ENCODE measurements at regions not wholly inside any gene's neighbourhood (a gene's known extent, or its start where the extent isn't known, plus 50 kb on each side); places are given as distances from the start of the nearest gene placed in this dataset.

DNA sequence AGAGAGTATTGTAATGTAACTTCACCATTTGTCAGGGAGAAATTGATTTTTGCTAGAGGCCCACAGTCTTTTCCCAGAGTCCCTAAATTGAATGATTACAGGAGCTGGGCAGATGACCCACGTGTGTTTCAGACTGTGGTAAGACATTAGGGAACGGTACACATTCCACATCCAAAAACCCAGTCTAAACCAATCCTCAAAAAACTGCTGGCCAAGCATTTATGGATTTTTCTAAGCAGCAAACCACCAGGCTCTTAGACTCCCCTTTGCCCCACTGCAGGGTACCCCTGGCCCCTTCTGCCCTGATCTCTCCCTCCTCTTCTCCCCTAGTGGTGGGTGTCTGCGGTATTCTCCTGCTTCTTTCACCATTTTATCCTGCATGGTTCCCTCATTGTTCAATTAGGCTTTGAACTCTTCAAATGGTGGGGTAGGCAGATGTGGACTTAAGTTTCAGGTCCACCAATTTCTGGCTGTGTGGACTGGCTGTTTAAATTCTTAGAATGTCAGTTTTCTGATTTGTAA, 135.5 kb upstream of the SORCS3 start:
- Histone ChIP-seq H3K27ac (no peak overlapping the region), H3K27me3 (replicated peaks) (no peaks in the 10 kb centered on the region), H3K4me3 (ENCODE audit: low read depth, low read length) (no peak overlapping the region), H3K36me3 (replicated peaks) (no peaks in the 10 kb centered on the region)
- no peak for DNase-seq
- in situ Hi-C loops (cut with HindIII; ENCODE audit: low pct_ligation_motif_present, low sequenced_read_pairs): no loop called here
- TF ChIP-seq, protein P1, sequence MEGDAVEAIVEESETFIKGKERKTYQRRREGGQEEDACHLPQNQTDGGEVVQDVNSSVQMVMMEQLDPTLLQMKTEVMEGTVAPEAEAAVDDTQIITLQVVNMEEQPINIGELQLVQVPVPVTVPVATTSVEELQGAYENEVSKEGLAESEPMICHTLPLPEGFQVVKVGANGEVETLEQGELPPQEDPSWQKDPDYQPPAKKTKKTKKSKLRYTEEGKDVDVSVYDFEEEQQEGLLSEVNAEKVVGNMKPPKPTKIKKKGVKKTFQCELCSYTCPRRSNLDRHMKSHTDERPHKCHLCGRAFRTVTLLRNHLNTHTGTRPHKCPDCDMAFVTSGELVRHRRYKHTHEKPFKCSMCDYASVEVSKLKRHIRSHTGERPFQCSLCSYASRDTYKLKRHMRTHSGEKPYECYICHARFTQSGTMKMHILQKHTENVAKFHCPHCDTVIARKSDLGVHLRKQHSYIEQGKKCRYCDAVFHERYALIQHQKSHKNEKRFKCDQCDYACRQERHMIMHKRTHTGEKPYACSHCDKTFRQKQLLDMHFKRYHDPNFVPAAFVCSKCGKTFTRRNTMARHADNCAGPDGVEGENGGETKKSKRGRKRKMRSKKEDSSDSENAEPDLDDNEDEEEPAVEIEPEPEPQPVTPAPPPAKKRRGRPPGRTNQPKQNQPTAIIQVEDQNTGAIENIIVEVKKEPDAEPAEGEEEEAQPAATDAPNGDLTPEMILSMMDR (IDR thresholded peaks at IDR 0.05; ENCODE audit: low read depth, low read length, missing control alignments): no peak

DNA sequence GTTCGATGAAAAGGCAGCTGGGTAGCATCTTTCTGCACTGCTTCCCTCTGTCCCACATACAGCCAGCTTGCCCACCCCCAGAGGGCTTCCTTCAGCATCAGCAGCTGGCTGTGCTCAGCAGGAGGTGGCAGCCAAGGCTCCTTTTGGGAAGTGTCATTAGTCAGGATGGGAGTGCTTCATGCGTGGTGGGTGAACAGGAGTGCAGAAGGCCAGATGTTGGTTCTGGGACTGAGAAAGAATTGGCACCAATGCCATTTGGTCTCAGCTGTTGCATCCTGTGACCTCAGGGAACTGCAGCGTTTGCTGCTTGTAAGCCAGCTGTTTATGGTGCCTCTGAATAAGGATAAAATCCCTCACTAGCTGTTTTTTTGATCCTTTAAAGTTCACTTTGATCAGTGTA, 131.1 kb upstream of the SORCS3 start:
- H3K27me3 ChIP-seq (replicated peaks): no peaks in the 10 kb centered on the region
- in situ Hi-C loops (cut with HindIII; ENCODE audit: low pct_ligation_motif_present, low sequenced_read_pairs): no loop called here
- H3K36me3 ChIP-seq (replicated peaks): no peaks in the 10 kb centered on the region
- H3K4me3 ChIP-seq (ENCODE audit: low read depth, low read length): no peak overlapping the region
- no peak overlapping the region for H3K27ac ChIP-seq
- TF ChIP-seq, protein P1 (IDR thresholded peaks at IDR 0.05; ENCODE audit: low read depth, low read length, missing control alignments): no peak
- DNase-seq: no peak

DNA sequence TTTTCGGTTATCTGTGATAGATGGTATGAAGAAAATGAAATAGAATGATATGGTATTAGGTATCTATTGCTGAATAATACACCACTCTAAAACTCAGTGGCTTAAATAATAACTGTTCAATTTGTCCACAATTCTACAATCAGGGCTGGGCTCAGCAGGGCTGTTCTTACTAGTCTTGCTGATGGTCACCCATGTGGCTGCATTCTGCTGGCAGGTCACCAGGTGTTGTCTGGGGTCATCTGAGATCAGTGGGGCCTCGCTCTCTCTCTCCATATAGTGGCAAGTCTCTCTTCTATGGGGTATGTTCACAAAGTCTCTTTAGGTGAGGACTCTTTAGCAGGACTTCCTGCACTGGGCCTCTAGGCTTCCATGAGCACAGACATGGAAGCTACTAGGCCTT, 130.4 kb upstream of the SORCS3 start:
- no peak overlapping the region for H3K4me3 ChIP-seq (ENCODE audit: low read depth, low read length)
- TF ChIP-seq, protein P1 (IDR thresholded peaks at IDR 0.05; ENCODE audit: low read depth, low read length, missing control alignments): no peak
- DNase-seq: no peak
- in situ Hi-C loops (cut with HindIII; ENCODE audit: low pct_ligation_motif_present, low sequenced_read_pairs): no loop called here
- H3K36me3 ChIP-seq (replicated peaks): no peaks in the 10 kb centered on the region
- no peaks in the 10 kb centered on the region for H3K27me3 ChIP-seq (replicated peaks)
- no peak overlapping the region for H3K27ac ChIP-seq

DNA sequence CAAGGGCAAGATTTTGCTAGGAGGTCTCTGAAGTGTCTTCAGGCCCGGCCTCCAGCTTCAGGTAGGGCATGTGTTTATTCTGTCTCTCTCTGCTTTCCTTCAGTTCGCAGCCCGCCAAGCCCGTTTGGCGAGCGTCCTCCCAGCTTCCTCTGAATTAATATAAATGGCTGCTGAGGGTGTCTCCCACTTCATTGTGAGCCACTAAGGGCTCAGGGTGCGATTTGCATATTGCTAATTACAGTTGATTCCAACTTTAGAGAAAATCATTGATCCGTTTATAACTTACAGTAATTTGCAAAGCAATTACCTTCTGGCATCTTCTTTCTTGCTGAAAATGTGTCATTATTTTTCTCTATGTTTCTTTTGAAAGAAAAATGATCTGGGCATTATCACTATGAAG, 128.3 kb upstream of the SORCS3 start:
- no peak overlapping the region for H3K4me3 ChIP-seq (ENCODE audit: low read depth, low read length)
- H3K27ac ChIP-seq: no peak overlapping the region
- in situ Hi-C loops (cut with HindIII; ENCODE audit: low pct_ligation_motif_present, low sequenced_read_pairs): no loop called here
- TF ChIP-seq, protein P1 (IDR thresholded peaks at IDR 0.05; ENCODE audit: low read depth, low read length, missing control alignments): no peak
- H3K36me3 ChIP-seq (replicated peaks): no peaks in the 10 kb centered on the region
- no peak for DNase-seq
- no peaks in the 10 kb centered on the region for H3K27me3 ChIP-seq (replicated peaks)

DNA sequence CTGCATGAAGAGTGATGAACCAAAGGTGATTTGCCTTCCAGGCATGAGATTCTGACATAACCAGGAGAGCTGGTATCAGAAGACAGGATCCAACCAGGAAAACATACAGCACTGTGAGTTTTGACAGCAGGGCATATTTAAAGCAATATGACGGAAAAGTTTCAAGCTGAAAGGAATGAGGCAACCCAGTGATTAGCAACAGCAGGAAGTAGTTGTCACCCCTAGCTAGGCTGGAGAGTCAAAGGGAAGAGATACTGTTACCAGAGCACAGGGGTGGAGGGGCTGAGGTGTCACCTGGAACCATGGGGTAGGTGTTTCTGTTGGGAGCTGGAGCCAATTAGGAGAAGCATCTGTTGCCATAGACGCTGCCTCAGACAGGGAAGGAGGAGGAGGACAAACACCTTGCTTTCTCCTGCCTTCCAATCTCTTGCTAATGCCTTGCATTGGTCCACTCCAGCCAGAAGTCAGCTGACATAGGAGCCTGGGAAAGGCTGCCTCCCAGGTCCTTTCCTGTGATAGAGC, 125.4 kb upstream of the SORCS3 start:
- TF ChIP-seq, protein P1 (IDR thresholded peaks at IDR 0.05; ENCODE audit: low read depth, low read length, missing control alignments): no peak
- H3K27ac ChIP-seq: no peak overlapping the region
- no peaks in the 10 kb centered on the region for H3K36me3 ChIP-seq (replicated peaks)
- H3K4me3 ChIP-seq (ENCODE audit: low read depth, low read length): no peak overlapping the region
- no peak for DNase-seq
- in situ Hi-C loops (cut with HindIII; ENCODE audit: low pct_ligation_motif_present, low sequenced_read_pairs): no loop called here
- H3K27me3 ChIP-seq (replicated peaks): no peaks in the 10 kb centered on the region

DNA sequence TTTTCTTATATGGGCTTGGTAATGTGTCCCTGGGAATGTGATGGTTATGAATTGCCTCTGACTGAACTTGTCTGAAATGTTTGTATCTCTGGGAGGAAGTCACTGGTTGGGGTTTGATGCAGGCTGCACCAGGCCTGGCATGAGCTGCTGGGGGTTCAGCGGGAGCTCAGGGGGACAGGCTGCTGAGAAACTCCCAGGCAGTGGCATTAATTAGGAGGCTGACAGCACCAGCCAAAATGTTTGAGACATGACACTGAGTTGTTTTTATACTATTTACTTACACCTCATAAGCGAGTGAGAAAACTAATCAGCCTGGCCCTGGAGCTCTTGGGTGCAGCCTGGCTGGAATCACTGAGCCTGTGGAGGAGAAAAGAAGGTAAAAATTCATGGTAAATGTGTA, 124.1 kb upstream of the SORCS3 start:
- no peak for DNase-seq
- in situ Hi-C loops (cut with HindIII; ENCODE audit: low pct_ligation_motif_present, low sequenced_read_pairs): no loop called here
- H3K4me3 ChIP-seq (ENCODE audit: low read depth, low read length): no peak overlapping the region
- no peak overlapping the region for H3K27ac ChIP-seq
- no peaks in the 10 kb centered on the region for H3K36me3 ChIP-seq (replicated peaks)
- no peaks in the 10 kb centered on the region for H3K27me3 ChIP-seq (replicated peaks)
- TF ChIP-seq, protein P1 (IDR thresholded peaks at IDR 0.05; ENCODE audit: low read depth, low read length, missing control alignments): no peak

All from brain microvascular endothelial cell (primary cell).